ENCODE measurements at regions not wholly inside any gene's neighbourhood (a gene's known extent, or its start where the extent isn't known, plus 50 kb on each side); places are given as distances from the start of the nearest gene placed in this dataset.
A peak's percentile ranks its signal among the peaks of the same experiment; 100 is the strongest.

DNA sequence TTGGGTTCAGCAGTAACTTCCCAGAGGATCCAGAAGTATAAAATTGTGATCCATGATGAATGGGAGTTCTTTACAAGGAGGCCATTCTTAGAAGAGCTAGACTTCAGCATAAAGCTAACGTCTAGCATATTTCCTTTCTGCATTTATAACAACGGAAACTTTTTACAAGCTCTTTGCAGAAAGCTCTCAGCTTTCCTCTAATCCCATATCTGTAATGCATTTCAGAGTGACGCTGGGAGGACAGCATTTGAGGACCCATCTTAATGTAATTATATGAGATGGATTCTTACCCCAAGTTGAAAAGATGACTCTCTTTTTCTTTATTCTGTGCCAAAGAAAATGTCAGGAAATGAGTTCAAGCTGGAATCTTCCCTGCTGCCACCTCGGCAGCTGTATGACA, 132.0 kb upstream of the CACHD1 start:
- Mint-ChIP-seq H3K27me3 (ENCODE audit: insufficient read depth, unreplicated experiment) (no peaks in the 10 kb centered on the region), H3K36me3 (ENCODE audit: insufficient read depth, unreplicated experiment) (no peaks in the 10 kb centered on the region), H3K4me1 (ENCODE audit: insufficient read depth, unreplicated experiment) (peaks cover 5% of the 10 kb centered on the region), H3K9me3 (ENCODE audit: unreplicated experiment) (no peaks in the 10 kb centered on the region), H3K4me3 (ENCODE audit: unreplicated experiment) (no peak overlapping the region), H3K27ac (ENCODE audit: low read depth, unreplicated experiment) (no peak overlapping the region)
- BruUV-seq (replicated peaks): no TSS peak
- CTCF ChIA-PET: no interaction called here
- DNase-seq (ENCODE audit: unreplicated experiment): no peak
- POLR2A ChIA-PET: no interaction called here
- TF ChIP-seq, protein P1, sequence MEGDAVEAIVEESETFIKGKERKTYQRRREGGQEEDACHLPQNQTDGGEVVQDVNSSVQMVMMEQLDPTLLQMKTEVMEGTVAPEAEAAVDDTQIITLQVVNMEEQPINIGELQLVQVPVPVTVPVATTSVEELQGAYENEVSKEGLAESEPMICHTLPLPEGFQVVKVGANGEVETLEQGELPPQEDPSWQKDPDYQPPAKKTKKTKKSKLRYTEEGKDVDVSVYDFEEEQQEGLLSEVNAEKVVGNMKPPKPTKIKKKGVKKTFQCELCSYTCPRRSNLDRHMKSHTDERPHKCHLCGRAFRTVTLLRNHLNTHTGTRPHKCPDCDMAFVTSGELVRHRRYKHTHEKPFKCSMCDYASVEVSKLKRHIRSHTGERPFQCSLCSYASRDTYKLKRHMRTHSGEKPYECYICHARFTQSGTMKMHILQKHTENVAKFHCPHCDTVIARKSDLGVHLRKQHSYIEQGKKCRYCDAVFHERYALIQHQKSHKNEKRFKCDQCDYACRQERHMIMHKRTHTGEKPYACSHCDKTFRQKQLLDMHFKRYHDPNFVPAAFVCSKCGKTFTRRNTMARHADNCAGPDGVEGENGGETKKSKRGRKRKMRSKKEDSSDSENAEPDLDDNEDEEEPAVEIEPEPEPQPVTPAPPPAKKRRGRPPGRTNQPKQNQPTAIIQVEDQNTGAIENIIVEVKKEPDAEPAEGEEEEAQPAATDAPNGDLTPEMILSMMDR (IDR thresholded peaks at IDR 0.05; ENCODE audit: unreplicated experiment): no peak
- intact Hi-C loops (cut with micrococcal nuclease): no loop called here

DNA sequence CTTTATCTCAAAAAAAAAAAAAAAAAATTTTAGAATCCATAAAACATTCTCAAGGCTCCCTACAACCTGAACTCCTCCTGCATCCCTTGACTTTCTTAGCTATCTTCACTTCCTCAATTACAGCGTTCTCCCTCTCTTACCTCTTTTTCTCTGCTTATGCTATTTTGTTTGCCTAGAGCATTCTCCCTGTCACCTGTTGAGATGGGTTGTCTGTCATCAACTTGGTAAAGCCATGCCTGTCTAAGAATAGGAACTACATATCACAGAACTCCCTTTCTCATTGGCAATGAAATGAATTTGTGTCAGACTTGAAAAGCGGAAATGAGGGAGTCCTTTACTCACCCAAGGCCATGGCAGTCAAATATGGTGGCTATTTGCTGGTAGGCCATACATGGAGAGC, 129.6 kb upstream of the CACHD1 start:
- Mint-ChIP-seq H3K36me3 (ENCODE audit: insufficient read depth, unreplicated experiment) (no peaks in the 10 kb centered on the region), H3K27me3 (ENCODE audit: insufficient read depth, unreplicated experiment) (no peaks in the 10 kb centered on the region), H3K4me3 (ENCODE audit: unreplicated experiment) (no peak overlapping the region), H3K27ac (ENCODE audit: low read depth, unreplicated experiment) (no peak overlapping the region), H3K4me1 (ENCODE audit: insufficient read depth, unreplicated experiment) (peaks cover 23% of the 10 kb centered on the region), H3K9me3 (ENCODE audit: unreplicated experiment) (no peaks in the 10 kb centered on the region)
- TF ChIP-seq, protein P1 (IDR thresholded peaks at IDR 0.05; ENCODE audit: unreplicated experiment): no peak
- CTCF ChIA-PET: interaction anchor here (0.7 kb wide), 1 partner anchor 58 kb away, joined by 4 read pairs; no protein-coding TSS in a partner anchor
- intact Hi-C loops (cut with micrococcal nuclease): no loop called here
- no TSS peak for BruUV-seq (replicated peaks)
- DNase-seq (ENCODE audit: unreplicated experiment): no peak
- POLR2A ChIA-PET: no interaction called here

DNA sequence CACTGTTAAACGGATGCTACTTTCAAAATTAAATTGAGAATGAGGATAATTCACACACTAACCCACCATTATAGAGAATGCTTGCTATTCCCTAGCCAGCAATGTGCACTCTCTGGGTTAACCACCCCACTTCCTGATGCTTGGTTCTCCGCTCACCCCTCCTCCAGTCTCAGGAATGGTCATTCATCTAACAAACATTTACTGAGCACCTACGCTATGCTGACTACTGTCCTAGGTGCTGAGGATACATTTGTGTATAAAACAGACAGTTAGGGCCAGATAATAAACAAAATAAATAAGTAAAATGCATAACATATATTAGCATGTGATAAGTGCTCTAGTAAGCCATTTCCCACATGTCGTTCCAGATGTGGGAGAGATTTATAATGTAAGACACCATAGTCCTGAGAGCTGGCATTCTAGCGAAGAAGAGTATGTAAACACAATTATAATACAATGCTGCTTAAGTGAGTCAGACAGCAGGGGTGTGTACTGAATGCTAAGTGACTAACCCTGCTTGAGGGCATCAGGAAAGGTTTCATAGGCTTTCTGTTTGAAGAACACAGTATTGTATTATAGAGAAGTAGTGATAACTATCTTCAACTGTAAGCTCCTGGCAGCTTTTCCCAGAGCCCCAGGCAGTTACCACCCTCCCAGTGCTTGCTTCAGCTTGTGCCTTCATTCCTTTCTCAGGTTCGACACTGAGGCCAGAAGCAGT, 126.7 kb upstream of the CACHD1 start:
- DNase-seq (ENCODE audit: unreplicated experiment): peak; percentile 97
- Mint-ChIP-seq H3K27me3 (ENCODE audit: insufficient read depth, unreplicated experiment) (no peaks in the 10 kb centered on the region), H3K27ac (ENCODE audit: low read depth, unreplicated experiment) (peak overlapping the region; percentile 83), H3K36me3 (ENCODE audit: insufficient read depth, unreplicated experiment) (peaks cover 6% of the 10 kb centered on the region), H3K4me3 (ENCODE audit: unreplicated experiment) (peak overlapping the region; percentile 33), H3K4me1 (ENCODE audit: insufficient read depth, unreplicated experiment) (peaks cover 30% of the 10 kb centered on the region), H3K9me3 (ENCODE audit: unreplicated experiment) (no peaks in the 10 kb centered on the region)
- ChIA-PET POLR2A (interaction anchor here (0.7 to 3.3 kb wide), 5 partner anchors 34 to 132 kb away, joined by 3 to 20 read pairs (median 5); no protein-coding TSS in a partner anchor), CTCF (interaction anchor here (0.8 to 1.2 kb wide), 3 partner anchors 74 to 332 kb away, joined by 3 to 6 read pairs (median 4); no protein-coding TSS in a partner anchor)
- no TSS peak for BruUV-seq (replicated peaks)
- TF ChIP-seq, protein P1 (IDR thresholded peaks at IDR 0.05; ENCODE audit: unreplicated experiment): no peak
- intact Hi-C loops (cut with micrococcal nuclease): no loop called here

DNA sequence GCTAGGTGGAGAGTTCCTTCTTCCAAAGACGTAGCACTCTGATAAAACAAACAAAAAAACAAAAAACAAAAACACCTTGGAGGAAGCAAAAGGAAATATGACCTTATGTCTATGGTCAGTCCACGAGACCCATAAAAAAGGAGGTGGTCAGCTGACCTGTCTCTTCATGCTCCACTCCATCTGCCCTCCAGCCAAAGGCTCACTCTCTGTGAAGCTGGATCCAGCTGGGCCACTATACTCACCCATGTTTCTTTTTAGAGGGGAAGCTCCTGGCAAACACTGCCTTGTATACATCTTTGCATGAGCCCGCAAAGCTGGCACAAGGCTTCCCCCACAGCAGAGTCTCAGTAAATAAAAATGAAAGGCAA, 126.1 kb upstream of the CACHD1 start:
- no peaks in the 10 kb centered on the region for H3K9me3 Mint-ChIP-seq (ENCODE audit: unreplicated experiment)
- H3K27me3 Mint-ChIP-seq (ENCODE audit: insufficient read depth, unreplicated experiment): no peaks in the 10 kb centered on the region
- POLR2A ChIA-PET: interaction anchor here (0.7 to 3.3 kb wide), 6 partner anchors 35 to 132 kb away, joined by 3 to 20 read pairs (median 4); no protein-coding TSS in a partner anchor
- DNase-seq (ENCODE audit: unreplicated experiment): no peak
- H3K4me1 Mint-ChIP-seq (ENCODE audit: insufficient read depth, unreplicated experiment): peaks cover 30% of the 10 kb centered on the region
- TF ChIP-seq, protein P1 (IDR thresholded peaks at IDR 0.05; ENCODE audit: unreplicated experiment): no peak
- intact Hi-C loops (cut with micrococcal nuclease): no loop called here
- peaks cover 6% of the 10 kb centered on the region for H3K36me3 Mint-ChIP-seq (ENCODE audit: insufficient read depth, unreplicated experiment)
- BruUV-seq (replicated peaks): no TSS peak
- H3K27ac Mint-ChIP-seq (ENCODE audit: low read depth, unreplicated experiment): peak overlapping the region; percentile 83
- peak overlapping the region; percentile 7 for H3K4me3 Mint-ChIP-seq (ENCODE audit: unreplicated experiment)
- CTCF ChIA-PET: interaction anchor here (0.8 to 1.2 kb wide), 3 partner anchors 75 to 331 kb away, joined by 3 to 6 read pairs (median 4); no protein-coding TSS in a partner anchor
